ENCODE measurements at regions not wholly inside any gene's neighbourhood (a gene's known extent, or its start where the extent isn't known, plus 50 kb on each side); places are given as distances from the start of the nearest gene placed in this dataset.

- no peak for TF ChIP-seq POLR2A (IDR thresholded peaks at IDR 0.05; ENCODE audit: low read depth, low read length)
- TF ChIP-seq TAF1 (IDR thresholded peaks at IDR 0.05; ENCODE audit: borderline replicate concordance, low read depth, low read length), result no peak
- no peak for TF ChIP-seq POLR2AphosphoS5 (IDR thresholded peaks at IDR 0.05; ENCODE audit: low read depth, low read length)
Measured at GRCh38 chr14:101226265-101226602, 322.7 kb upstream of the RTL1 start.

Measured in GM12892 (cell line).